ENCODE measurements at regions not wholly inside any gene's neighbourhood (a gene's known extent, or its start where the extent isn't known, plus 50 kb on each side); places are given as distances from the start of the nearest gene placed in this dataset.

- no peak for DNase-seq (ENCODE audit: low spot score in 2 of 2)
- Histone ChIP-seq H3K4me3 (no peak overlapping the region), H3K4me1 (peaks cover 0 to 7% (median 0%) of the 10 kb centered on the region in 4 donors), H3K9me3 (no peaks in the 10 kb centered on the region), H3K36me3 (no peaks in the 10 kb centered on the region), H3K27me3 (no peaks in the 10 kb centered on the region), H3K27ac (no peak overlapping the region)
- TF ChIP-seq POLR2A (IDR thresholded peaks at IDR 0.05) (no peak), CTCF (IDR thresholded peaks at IDR 0.05) (no peak), EP300 (IDR thresholded peaks at IDR 0.05) (no peak)
- WGBS, 2 donors, result 52 to 65% methylated on average over 1 of the region's 1 CpG
Observed at GRCh38 chr12:24302708-24303107, 353.2 kb upstream of the SOX5 start.

DNA sequence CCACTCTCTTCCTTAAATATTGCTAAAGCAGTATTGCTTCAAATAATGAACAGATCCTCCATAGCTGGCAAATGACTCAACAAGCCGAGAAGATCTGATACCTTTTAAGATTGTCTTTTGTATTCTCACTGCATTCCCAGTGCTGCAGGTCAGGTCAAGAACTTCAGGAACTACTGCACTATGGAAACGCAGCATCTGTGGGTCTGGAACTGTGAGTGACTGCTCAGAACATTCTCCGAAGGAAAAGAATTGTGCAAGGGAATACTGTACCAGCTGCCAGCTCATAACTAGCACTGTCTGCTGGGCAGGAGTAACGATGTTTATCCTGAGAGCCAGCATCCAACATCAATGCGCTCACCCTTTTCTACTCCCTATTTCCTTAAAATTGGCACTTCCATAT is 348.0 kb upstream of the SOX5 start:
- no peaks in the 10 kb centered on the region for H3K27me3 ChIP-seq
- H3K4me1 ChIP-seq, result peaks cover 0 to 5% (median 0%) of the 10 kb centered on the region in 4 donors
- H3K27ac ChIP-seq, result no peak overlapping the region
- DNase-seq (ENCODE audit: low spot score in 2 of 2), result no peak
- H3K4me3 ChIP-seq, result no peak overlapping the region
- no peaks in the 10 kb centered on the region for H3K9me3 ChIP-seq
- WGBS, 2 donors, result 82% methylated on average over 5 of the region's 5 CpGs
- H3K36me3 ChIP-seq, result no peaks in the 10 kb centered on the region
- TF ChIP-seq POLR2A (IDR thresholded peaks at IDR 0.05) (no peak), CTCF (IDR thresholded peaks at IDR 0.05) (no peak), EP300 (IDR thresholded peaks at IDR 0.05) (no peak)

DNA sequence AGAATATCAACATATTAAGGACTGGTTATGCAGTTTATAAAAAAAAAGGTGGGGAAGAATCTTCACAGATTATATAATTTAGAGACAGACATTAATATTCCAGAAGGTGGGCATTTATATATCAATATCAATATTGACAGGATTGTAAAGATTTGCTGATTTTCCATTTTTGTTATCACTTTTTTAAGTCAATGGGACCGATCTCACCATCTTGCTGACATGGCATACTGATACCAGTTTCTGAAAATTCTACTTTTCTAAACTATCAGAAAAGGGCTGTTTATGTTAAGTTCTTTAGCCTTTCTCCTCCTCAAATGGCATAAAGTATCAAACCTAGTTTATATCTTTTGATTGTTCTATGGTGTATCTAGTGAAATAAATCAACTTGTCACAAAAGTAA is 344.1 kb upstream of the SOX5 start:
- H3K9me3 ChIP-seq, result no peaks in the 10 kb centered on the region
- no peaks in the 10 kb centered on the region for H3K27me3 ChIP-seq
- H3K27ac ChIP-seq, result no peak overlapping the region
- H3K4me1 ChIP-seq, result no peaks in the 10 kb centered on the region
- H3K4me3 ChIP-seq, result no peak overlapping the region
- H3K36me3 ChIP-seq, result no peaks in the 10 kb centered on the region
- 90 to 94% methylated on average over 1 of the region's 1 CpG for WGBS, 2 donors
- TF ChIP-seq CTCF (IDR thresholded peaks at IDR 0.05) (no peak), POLR2A (IDR thresholded peaks at IDR 0.05) (no peak), EP300 (IDR thresholded peaks at IDR 0.05) (no peak)
- DNase-seq (ENCODE audit: low spot score in 2 of 2), result no peak

- Histone ChIP-seq H3K27ac (no peak overlapping the region), H3K36me3 (no peaks in the 10 kb centered on the region), H3K4me3 (no peak overlapping the region), H3K27me3 (no peaks in the 10 kb centered on the region), H3K4me1 (no peaks in the 10 kb centered on the region), H3K9me3 (no peaks in the 10 kb centered on the region)
- TF ChIP-seq EP300 (IDR thresholded peaks at IDR 0.05) (no peak), CTCF (IDR thresholded peaks at IDR 0.05) (no peak), POLR2A (IDR thresholded peaks at IDR 0.05) (no peak)
- 71 to 86% methylated on average over 1 of the region's 1 CpG for WGBS, 2 donors
- no peak for DNase-seq (ENCODE audit: low spot score in 2 of 2)
Observed at GRCh38 chr12:24287963-24288362, 338.5 kb upstream of the SOX5 start.

GRCh38 chr12:24285448-24285847 is 336.0 kb upstream of the SOX5 start:
- H3K9me3 ChIP-seq, result no peaks in the 10 kb centered on the region
- DNase-seq (ENCODE audit: low spot score in 2 of 2), result no peak
- H3K27ac ChIP-seq, result no peak overlapping the region
- WGBS, 2 donors, result 79 to 95% methylated on average over 3 of the region's 3 CpGs
- no peak for TF ChIP-seq CTCF (IDR thresholded peaks at IDR 0.05)
- no peak for TF ChIP-seq EP300 (IDR thresholded peaks at IDR 0.05)
- no peak for TF ChIP-seq POLR2A (IDR thresholded peaks at IDR 0.05)
- H3K27me3 ChIP-seq, result no peaks in the 10 kb centered on the region
- H3K36me3 ChIP-seq, result no peaks in the 10 kb centered on the region
- peaks cover 0 to 2% (median 0%) of the 10 kb centered on the region in 4 donors for H3K4me1 ChIP-seq
- no peak overlapping the region for H3K4me3 ChIP-seq
